ENCODE measurements at regions not wholly inside any gene's neighbourhood (a gene's known extent, or its start where the extent isn't known, plus 50 kb on each side); places are given as distances from the start of the nearest gene placed in this dataset.

DNA sequence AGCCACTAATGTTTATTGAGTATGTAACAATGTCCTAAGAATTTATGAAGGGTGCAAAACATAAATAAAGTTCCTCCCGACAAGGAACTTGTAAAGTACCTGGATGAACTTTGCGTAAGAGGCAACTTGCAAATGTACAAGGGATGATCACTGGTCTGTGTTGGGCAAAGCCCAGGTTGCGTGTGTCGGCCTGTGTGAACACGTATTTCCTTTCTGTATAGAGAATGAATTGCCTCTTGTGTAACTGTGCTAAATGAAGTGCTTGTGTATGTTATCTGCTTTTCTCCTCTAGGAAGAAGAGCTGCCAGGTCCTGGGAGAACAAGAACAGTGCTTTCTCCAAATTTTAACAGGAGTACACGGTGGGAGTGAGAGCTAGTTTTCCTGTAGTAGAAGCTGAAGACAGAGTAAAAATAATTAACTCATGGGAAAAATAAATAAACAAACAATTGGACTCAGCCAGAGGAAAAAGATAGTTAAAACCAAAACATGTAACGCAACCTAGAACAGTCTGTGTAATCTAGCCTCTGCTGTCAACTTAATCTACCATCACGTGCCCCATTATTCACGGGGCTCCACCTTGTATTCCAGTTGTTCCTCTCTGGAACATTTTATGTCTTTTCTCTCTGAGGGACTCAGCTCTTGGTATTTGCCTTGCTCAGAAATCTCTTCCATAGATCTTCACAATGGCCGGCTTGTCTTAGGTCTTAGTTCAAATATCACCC is 83.7 kb upstream of the RASGRP1 start:
- Histone ChIP-seq H3K4me1 (peaks cover 8% of the 10 kb centered on the region), H3K9me3 (no peaks in the 10 kb centered on the region), H3K27me3 (no peaks in the 10 kb centered on the region), H3K36me3 (no peaks in the 10 kb centered on the region), H3K4me3 (no peak overlapping the region), H3K27ac (no peak overlapping the region)
- DNase-seq (no peak), ATAC-seq (peak; percentile 47)
- intact Hi-C loops (cut with DNase I), result no loop called here
- TF ChIP-seq, protein P1, sequence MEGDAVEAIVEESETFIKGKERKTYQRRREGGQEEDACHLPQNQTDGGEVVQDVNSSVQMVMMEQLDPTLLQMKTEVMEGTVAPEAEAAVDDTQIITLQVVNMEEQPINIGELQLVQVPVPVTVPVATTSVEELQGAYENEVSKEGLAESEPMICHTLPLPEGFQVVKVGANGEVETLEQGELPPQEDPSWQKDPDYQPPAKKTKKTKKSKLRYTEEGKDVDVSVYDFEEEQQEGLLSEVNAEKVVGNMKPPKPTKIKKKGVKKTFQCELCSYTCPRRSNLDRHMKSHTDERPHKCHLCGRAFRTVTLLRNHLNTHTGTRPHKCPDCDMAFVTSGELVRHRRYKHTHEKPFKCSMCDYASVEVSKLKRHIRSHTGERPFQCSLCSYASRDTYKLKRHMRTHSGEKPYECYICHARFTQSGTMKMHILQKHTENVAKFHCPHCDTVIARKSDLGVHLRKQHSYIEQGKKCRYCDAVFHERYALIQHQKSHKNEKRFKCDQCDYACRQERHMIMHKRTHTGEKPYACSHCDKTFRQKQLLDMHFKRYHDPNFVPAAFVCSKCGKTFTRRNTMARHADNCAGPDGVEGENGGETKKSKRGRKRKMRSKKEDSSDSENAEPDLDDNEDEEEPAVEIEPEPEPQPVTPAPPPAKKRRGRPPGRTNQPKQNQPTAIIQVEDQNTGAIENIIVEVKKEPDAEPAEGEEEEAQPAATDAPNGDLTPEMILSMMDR (IDR thresholded peaks at IDR 0.05), result no peak

DNA sequence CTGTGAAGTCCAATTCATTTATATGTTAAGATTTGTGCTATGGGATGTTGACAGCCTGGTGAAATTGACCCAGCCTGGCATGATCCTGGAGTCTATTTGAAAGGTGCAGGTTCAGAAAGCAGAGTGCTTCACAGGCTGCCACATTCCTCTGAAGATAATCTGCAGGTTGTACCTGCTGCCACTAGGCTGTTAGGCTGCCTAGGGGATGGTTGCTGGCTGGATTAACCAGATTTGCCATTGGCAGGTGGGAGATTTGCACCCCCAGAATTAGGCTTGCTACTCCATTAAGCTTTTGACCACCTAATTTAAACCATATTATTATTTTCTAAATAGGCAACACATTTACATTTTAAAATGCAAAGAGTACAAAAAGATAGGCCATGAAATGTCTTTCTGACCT is 85.8 kb upstream of the RASGRP1 start:
- no peak overlapping the region for H3K4me3 ChIP-seq
- H3K27ac ChIP-seq, result no peak overlapping the region
- TF ChIP-seq, protein P1 (IDR thresholded peaks at IDR 0.05), result no peak
- no peak for ATAC-seq
- intact Hi-C loops (cut with DNase I), result no loop called here
- H3K4me1 ChIP-seq, result peaks cover 8% of the 10 kb centered on the region
- no peaks in the 10 kb centered on the region for H3K36me3 ChIP-seq
- no peak for DNase-seq
- H3K9me3 ChIP-seq, result no peaks in the 10 kb centered on the region
- no peaks in the 10 kb centered on the region for H3K27me3 ChIP-seq

DNA sequence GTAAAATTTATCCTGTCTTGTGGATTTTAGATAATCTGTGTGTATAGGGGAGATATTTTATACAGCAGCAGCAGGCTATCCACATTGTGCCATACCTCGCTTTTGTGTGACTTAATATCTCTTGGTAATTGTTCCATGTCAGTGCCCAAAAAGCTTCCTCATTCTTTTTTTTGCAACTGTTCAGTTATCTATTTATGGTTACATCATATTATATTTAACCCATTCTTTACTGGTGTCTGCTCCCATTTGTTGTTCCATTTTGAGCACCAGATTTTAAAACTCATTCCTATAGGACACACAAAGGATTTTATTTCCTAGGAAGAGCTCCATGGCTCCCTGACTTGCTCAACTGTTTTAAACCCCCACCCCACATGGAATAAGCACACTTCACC is 86.3 kb upstream of the RASGRP1 start:
- H3K4me1 ChIP-seq, result peaks cover 8% of the 10 kb centered on the region
- intact Hi-C loops (cut with DNase I), result no loop called here
- H3K36me3 ChIP-seq, result no peaks in the 10 kb centered on the region
- no peak overlapping the region for H3K27ac ChIP-seq
- H3K4me3 ChIP-seq, result no peak overlapping the region
- no peaks in the 10 kb centered on the region for H3K9me3 ChIP-seq
- no peak for DNase-seq
- no peak for ATAC-seq
- no peaks in the 10 kb centered on the region for H3K27me3 ChIP-seq
- TF ChIP-seq, protein P1 (IDR thresholded peaks at IDR 0.05), result no peak

DNA sequence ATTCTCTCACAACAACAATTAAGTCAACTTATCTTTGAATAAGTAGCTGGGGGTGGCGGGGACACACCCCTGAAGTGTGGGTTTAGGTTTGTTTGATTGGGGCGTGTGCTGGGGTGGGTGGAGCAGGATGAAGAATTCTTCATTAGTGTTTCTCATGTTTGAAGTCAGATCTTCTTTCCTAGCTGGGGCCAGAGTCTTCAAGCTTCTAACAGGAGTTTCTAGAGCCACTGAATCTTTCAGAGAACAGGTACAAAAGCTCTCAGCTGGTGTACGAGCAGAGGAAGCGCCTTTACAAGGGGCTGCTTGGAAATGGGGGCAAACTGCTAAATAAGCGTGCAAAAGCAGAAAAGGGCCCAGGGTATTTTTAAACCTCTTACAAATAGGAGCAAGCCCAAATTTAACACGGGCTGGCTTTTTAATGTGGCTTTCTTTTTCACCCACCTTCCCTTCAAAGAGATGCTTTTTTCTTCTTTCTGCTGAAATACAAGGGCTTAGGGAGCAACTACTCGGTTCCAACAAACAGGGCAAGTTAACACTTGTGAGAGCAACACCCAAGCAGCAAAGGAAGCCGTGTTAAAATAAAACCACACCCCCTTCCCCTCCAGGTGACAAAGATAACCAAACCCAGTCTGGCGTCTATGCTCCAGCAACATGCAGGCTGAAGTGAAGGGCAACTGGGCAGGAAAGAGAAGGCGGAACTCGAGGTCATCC is 86.9 kb upstream of the RASGRP1 start:
- peaks cover 8% of the 10 kb centered on the region for H3K4me1 ChIP-seq
- H3K36me3 ChIP-seq, result no peaks in the 10 kb centered on the region
- H3K9me3 ChIP-seq, result no peaks in the 10 kb centered on the region
- no peak for DNase-seq
- H3K27ac ChIP-seq, result no peak overlapping the region
- TF ChIP-seq, protein P1 (IDR thresholded peaks at IDR 0.05), result no peak
- no peak overlapping the region for H3K4me3 ChIP-seq
- no peaks in the 10 kb centered on the region for H3K27me3 ChIP-seq
- intact Hi-C loops (cut with DNase I), result no loop called here
- ATAC-seq, result peak; percentile 29

DNA sequence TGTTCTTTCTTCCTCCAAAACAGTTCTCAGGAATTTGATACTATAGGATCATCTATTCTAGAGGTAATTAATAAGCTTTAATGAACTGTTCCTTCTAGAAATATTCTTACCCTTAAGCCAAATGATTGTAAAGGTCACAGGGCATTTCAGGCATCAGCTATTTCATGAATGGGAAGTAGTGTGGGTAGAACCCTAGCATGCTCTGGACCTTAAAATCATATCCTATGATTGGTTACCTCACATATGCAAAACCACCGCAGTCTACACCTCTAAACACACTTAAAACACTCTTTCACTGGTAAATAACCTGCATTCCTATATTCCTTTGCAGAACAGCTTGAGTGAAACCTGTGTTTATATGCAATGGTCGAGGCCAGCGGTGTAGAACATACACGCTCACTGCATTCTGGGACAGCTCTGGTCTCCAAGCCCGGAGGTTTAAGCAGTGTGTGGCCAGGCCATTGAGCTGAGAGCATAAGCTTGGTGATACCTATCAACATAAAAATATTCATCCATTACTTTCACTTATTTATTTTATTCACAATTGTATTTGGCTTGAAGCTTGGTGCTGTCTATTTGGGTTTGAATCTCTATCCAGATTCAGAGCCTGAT is 87.7 kb upstream of the RASGRP1 start:
- H3K36me3 ChIP-seq, result no peaks in the 10 kb centered on the region
- DNase-seq, result no peak
- TF ChIP-seq, protein P1 (IDR thresholded peaks at IDR 0.05), result no peak
- intact Hi-C loops (cut with DNase I), result no loop called here
- peaks cover 8% of the 10 kb centered on the region for H3K4me1 ChIP-seq
- no peaks in the 10 kb centered on the region for H3K9me3 ChIP-seq
- H3K27me3 ChIP-seq, result no peaks in the 10 kb centered on the region
- H3K4me3 ChIP-seq, result no peak overlapping the region
- H3K27ac ChIP-seq, result no peak overlapping the region
- no peak for ATAC-seq
